ENCODE measurements at regions not wholly inside any gene's neighbourhood (a gene's known extent, or its start where the extent isn't known, plus 50 kb on each side); places are given as distances from the start of the nearest gene placed in this dataset.

DNA sequence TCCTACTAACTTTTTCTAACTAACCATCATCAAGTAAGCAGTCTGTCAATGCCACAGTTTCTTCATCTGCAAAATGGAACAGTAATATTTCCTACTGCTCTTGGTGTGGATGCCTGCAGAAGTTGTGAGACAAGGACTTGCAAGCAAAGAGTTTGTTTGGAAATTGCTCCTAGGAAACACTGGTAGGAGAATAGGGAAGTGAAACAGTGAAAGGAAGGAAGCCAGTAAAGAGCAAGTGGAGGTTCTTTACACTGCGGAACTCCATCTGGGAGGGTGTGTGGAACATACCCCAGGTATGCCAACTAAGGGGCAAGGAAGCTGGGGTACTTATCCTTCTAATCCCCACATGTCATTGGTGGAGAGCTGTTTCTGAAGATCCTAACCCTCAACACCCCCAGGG, 119.9 kb downstream of the FOXD1 start:
- in situ Hi-C loops (cut with MboI; ENCODE audit: low sequenced_read_pairs, unreplicated experiment): no loop called here

DNA sequence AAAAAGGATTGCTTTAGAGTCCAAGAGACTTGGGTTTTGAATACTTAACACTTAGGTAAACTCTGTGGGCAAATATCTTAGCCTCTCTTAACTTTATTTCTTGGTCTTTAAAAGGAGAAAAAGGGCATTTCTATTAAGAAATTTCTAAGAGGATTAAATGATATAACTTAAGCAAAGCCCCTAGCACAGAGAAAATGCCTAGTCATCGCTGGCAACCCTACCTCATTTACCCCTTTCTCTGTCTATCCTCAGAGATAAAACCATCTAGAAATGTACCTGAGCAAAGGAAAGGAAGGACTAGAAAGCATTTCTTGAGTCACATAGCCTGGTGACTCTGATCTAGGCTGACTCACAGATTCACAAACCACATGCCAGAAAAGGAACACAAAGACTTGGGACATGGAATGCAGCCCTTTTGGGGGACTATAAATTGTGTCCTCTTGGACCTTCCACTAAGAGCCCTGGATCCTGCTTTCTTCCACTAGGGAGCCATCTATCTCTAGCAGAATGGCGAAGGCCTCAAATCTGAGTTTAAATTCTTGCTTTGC, 120.6 kb downstream of the FOXD1 start:
- TF ChIP-seq, protein P1, sequence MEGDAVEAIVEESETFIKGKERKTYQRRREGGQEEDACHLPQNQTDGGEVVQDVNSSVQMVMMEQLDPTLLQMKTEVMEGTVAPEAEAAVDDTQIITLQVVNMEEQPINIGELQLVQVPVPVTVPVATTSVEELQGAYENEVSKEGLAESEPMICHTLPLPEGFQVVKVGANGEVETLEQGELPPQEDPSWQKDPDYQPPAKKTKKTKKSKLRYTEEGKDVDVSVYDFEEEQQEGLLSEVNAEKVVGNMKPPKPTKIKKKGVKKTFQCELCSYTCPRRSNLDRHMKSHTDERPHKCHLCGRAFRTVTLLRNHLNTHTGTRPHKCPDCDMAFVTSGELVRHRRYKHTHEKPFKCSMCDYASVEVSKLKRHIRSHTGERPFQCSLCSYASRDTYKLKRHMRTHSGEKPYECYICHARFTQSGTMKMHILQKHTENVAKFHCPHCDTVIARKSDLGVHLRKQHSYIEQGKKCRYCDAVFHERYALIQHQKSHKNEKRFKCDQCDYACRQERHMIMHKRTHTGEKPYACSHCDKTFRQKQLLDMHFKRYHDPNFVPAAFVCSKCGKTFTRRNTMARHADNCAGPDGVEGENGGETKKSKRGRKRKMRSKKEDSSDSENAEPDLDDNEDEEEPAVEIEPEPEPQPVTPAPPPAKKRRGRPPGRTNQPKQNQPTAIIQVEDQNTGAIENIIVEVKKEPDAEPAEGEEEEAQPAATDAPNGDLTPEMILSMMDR (IDR thresholded peaks at IDR 0.05; ENCODE audit: borderline replicate concordance, control extremely low read depth, extremely low read depth, insufficient read depth, missing control alignments): no peak
- in situ Hi-C loops (cut with MboI; ENCODE audit: low sequenced_read_pairs, unreplicated experiment): no loop called here
- DNase-seq (ENCODE audit: low spot score): no peak

More for the DNA sequence above, 119.9 kb downstream of the FOXD1 start:
- no peak for DNase-seq (ENCODE audit: low spot score)
- TF ChIP-seq, protein P1 (IDR thresholded peaks at IDR 0.05; ENCODE audit: borderline replicate concordance, control extremely low read depth, extremely low read depth, insufficient read depth, missing control alignments): no peak

DNA sequence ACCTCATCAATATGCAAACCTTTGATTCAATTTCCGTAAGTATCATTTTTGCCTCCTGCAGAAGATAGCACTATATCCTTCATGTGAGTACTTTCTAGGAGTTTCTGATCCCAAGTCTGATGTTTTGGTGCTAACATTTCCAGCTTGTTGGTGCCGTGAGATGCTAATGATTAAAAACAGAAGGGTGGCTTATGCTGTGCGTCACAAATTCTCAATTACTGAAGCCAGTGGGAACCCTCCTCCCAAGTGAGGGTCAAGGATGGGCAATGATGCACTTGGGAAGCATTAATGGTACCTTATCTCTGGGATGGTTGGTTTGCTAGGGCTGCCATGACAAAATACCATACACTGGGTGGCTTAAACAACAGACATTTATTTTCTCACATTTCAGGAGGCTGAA, 123.0 kb downstream of the FOXD1 start:
- in situ Hi-C loops (cut with MboI; ENCODE audit: low sequenced_read_pairs, unreplicated experiment): no loop called here
- TF ChIP-seq, protein P1 (IDR thresholded peaks at IDR 0.05; ENCODE audit: borderline replicate concordance, control extremely low read depth, extremely low read depth, insufficient read depth, missing control alignments): no peak
- no peak for DNase-seq (ENCODE audit: low spot score)

DNA sequence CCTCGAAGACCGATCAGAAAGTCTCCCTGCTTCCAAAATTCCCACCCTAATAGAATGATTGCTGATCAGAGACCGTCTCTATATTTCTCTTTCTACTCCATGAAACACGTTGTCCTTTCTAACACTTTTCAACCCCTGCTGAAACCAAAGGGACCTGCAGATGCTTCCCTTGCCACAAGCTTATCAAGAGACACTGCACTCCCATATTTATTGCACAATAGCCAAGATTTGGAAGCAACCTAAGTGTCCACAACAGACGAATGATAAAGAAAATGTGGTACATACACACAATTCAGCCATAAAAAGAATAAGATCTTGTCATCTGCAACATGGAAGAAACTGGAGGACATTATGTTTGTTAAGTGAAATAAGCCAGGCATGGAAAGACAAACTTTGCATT, 125.1 kb downstream of the FOXD1 start:
- TF ChIP-seq, protein P1 (IDR thresholded peaks at IDR 0.05; ENCODE audit: borderline replicate concordance, control extremely low read depth, extremely low read depth, insufficient read depth, missing control alignments): no peak
- in situ Hi-C loops (cut with MboI; ENCODE audit: low sequenced_read_pairs, unreplicated experiment): no loop called here
- no peak for DNase-seq (ENCODE audit: low spot score)

DNA sequence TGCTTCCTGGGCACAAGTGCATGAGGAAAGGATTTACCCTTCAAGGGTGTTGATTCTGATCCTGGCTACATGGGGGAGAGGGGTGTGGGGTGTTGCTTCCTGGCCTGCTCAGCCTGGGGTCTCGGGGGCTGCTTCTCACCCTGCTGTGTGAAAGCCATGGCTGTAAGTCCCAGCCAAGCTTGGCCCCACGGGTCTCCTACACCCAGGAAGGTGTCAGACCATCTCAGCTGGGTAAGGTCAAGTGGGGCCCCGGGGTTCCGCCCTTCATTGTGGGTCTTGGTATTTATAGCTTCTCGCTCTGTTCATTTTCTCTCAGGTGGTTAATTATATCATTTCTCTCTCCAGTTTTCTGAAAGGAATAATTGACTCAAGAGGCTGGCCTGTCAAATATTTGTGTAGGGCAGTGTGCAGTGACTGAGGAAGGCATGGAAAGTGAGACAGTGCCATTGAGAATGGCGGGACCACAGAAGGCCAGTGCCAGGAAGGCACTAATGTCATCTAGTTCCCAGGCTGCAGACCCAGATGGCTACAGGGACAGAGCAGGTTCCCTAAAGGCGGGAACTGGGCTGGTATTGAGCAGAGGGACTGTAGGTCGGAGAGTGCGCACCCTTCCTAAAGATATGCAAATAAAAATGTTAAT, 126.0 kb downstream of the FOXD1 start:
- DNase-seq (ENCODE audit: low spot score): no peak
- TF ChIP-seq, protein P1 (IDR thresholded peaks at IDR 0.05; ENCODE audit: borderline replicate concordance, control extremely low read depth, extremely low read depth, insufficient read depth, missing control alignments): no peak
- in situ Hi-C loops (cut with MboI; ENCODE audit: low sequenced_read_pairs, unreplicated experiment): no loop called here

DNA sequence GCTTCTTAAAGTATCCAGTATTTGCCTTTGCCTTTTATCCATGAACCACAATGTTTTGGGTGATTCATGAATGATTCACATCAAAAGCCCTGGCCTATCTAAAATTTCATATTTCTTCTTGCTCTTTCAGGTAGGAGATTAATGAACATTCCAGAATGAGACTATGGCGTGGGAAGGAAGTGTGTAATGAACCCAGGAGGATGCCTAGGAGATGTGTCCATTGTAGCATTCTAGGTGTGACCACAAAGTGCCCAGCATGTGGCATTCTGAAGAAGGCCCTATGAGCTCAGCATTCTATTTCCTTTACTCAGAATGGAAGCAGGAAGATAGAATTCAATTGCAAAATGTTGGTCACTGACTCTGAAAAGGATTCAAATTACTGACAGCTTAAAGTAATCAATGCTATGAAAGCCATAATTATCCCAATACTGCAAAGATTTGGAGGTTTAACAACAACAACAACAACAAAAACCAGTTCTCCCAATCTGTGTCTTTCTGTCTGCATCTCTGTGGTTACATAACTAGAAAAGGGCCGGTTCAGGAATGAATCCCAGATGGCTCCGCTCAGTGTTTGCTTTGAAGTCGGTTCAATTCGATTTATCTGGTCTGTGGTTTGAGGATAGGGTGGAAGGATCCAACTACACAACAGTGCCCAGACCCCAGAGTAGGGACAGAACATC, 126.7 kb downstream of the FOXD1 start:
- TF ChIP-seq, protein P1 (IDR thresholded peaks at IDR 0.05; ENCODE audit: borderline replicate concordance, control extremely low read depth, extremely low read depth, insufficient read depth, missing control alignments): no peak
- no peak for DNase-seq (ENCODE audit: low spot score)
- in situ Hi-C loops (cut with MboI; ENCODE audit: low sequenced_read_pairs, unreplicated experiment): no loop called here

Data from GM13976 (cell line).